ENCODE measurements at regions not wholly inside any gene's neighbourhood (a gene's known extent, or its start where the extent isn't known, plus 50 kb on each side); places are given as distances from the start of the nearest gene placed in this dataset.

DNA sequence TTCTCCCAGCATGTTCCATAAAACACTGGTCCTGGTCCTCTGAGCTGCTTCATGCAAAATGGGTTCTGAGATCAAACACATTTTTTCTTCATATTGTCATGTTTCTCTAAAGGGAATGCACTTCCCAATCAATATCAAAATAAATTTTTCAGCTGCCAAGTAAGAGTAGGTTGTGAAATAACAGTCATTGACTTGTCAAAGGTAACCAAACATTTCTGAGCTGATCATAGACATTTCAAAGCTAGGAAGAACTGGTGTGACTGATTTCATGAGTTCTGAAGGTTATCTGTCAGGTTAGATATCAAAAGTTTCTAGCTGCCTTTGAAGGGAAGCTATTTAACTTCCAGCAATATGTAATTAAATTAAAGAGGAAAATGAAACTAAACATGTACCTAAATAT, 770.9 kb downstream of the TBL1XR1 start:
- POLR2A ChIA-PET: no interaction called here
- intact Hi-C loops (cut with micrococcal nuclease): no loop called here
- H3K27ac ChIP-seq (ENCODE audit: extremely low read depth, low read depth, low read length): no peak overlapping the region
- in situ Hi-C loops (cut with MboI): no loop called here
- no peaks in the 10 kb centered on the region for H3K9me1 ChIP-seq (ENCODE audit: control insufficient read depth, insufficient read depth, low read length)
- no peaks in the 10 kb centered on the region for H4K20me1 ChIP-seq (replicated peaks; ENCODE audit: control insufficient read depth, insufficient read depth, low read length)
- BruUV-seq (replicated peaks): no TSS peak
- no peak overlapping the region for H3K4me2 ChIP-seq (ENCODE audit: insufficient read depth, low read length)
- H3K9ac ChIP-seq (ENCODE audit: insufficient read depth in 1 of 2, low read depth in 2 of 2, low read length in 2 of 2): no peak overlapping the region
- H3K36me3 ChIP-seq (ENCODE audit: control insufficient read depth, insufficient read depth, low read length): no peaks in the 10 kb centered on the region
- DNase-seq (ENCODE audit: extremely low read depth in 1 of 4, low spot score in 3 of 4): no peak
- H3K9me3 ChIP-seq (replicated peaks; ENCODE audit: control insufficient read depth, insufficient read depth, low read depth, low read length): no peaks in the 10 kb centered on the region; the same call in none of the 2 replicates
- no peaks in the 10 kb centered on the region for H3K79me2 ChIP-seq (ENCODE audit: control insufficient read depth, insufficient read depth, low read length)
- CTCF ChIA-PET (ENCODE audit: low intra/inter-chr PET ratio): no interaction called here
- no peak for ATAC-seq
- no peak overlapping the region for H2AFZ ChIP-seq (ENCODE audit: low read depth, low read length)
- H3K4me3 ChIP-seq: no peak overlapping the region
- no peaks in the 10 kb centered on the region for H3K27me3 ChIP-seq (ENCODE audit: control insufficient read depth in 2 of 2, insufficient read depth in 2 of 2, low read length in 2 of 2)
- no peaks in the 10 kb centered on the region for H3K4me1 ChIP-seq (replicated peaks in 1 of 2; ENCODE audit: control insufficient read depth in 2 of 2, insufficient read depth in 2 of 2, low read length in 2 of 2)
- no peak for FAIRE-seq
- TF ChIP-seq MTA2 (IDR thresholded peaks at IDR 0.05; ENCODE audit: low read depth) (no peak), ZNF274 (IDR thresholded peaks at IDR 0.05; ENCODE audit: borderline replicate concordance, low read depth, low read length) (no peak), NFATC3 (IDR thresholded peaks at IDR 0.05) (no peak), CC2D1A (IDR thresholded peaks at IDR 0.05) (no peak), TARDBP (IDR thresholded peaks at IDR 0.05) (no peak), CHD1 (IDR thresholded peaks at IDR 0.05; ENCODE audit: low read length) (no peak), ZNF282 (CRISPR knock-in tag; IDR thresholded peaks at IDR 0.05) (no peak), TRIM24 (IDR thresholded peaks at IDR 0.05) (no peak), SMARCE1 (IDR thresholded peaks at IDR 0.05) (no peak), HNRNPUL1 (IDR thresholded peaks at IDR 0.05; ENCODE audit: low read length) (no peak)
- TF ChIP-seq, protein P1, sequence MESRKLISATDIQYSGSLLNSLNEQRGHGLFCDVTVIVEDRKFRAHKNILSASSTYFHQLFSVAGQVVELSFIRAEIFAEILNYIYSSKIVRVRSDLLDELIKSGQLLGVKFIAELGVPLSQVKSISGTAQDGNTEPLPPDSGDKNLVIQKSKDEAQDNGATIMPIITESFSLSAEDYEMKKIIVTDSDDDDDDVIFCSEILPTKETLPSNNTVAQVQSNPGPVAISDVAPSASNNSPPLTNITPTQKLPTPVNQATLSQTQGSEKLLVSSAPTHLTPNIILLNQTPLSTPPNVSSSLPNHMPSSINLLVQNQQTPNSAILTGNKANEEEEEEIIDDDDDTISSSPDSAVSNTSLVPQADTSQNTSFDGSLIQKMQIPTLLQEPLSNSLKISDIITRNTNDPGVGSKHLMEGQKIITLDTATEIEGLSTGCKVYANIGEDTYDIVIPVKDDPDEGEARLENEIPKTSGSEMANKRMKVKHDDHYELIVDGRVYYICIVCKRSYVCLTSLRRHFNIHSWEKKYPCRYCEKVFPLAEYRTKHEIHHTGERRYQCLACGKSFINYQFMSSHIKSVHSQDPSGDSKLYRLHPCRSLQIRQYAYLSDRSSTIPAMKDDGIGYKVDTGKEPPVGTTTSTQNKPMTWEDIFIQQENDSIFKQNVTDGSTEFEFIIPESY (CRISPR knock-in tag; IDR thresholded peaks at IDR 0.05): no peak
- TF ChIP-seq, protein P2, sequence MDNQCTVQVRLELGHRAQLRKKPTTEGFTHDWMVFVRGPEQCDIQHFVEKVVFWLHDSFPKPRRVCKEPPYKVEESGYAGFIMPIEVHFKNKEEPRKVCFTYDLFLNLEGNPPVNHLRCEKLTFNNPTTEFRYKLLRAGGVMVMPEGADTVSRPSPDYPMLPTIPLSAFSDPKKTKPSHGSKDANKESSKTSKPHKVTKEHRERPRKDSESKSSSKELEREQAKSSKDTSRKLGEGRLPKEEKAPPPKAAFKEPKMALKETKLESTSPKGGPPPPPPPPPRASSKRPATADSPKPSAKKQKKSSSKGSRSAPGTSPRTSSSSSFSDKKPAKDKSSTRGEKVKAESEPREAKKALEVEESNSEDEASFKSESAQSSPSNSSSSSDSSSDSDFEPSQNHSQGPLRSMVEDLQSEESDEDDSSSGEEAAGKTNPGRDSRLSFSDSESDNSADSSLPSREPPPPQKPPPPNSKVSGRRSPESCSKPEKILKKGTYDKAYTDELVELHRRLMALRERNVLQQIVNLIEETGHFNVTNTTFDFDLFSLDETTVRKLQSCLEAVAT (IDR thresholded peaks at IDR 0.05): no peak
- TF ChIP-seq, protein P3, sequence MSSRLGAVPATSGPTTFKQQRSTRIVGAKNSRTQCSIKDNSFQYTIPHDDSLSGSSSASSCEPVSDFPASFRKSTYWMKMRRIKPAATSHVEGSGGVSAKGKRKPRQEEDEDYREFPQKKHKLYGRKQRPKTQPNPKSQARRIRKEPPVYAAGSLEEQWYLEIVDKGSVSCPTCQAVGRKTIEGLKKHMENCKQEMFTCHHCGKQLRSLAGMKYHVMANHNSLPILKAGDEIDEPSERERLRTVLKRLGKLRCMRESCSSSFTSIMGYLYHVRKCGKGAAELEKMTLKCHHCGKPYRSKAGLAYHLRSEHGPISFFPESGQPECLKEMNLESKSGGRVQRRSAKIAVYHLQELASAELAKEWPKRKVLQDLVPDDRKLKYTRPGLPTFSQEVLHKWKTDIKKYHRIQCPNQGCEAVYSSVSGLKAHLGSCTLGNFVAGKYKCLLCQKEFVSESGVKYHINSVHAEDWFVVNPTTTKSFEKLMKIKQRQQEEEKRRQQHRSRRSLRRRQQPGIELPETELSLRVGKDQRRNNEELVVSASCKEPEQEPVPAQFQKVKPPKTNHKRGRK (tag; IDR thresholded peaks at IDR 0.05): no peak

Measured in K562 (cell line).